Spleen (tissue), 11 donors: ENCODE measurements at regions not wholly inside any gene's neighbourhood (a gene's known extent, or its start where the extent isn't known, plus 50 kb on each side); places are given as distances from the start of the nearest gene placed in this dataset.

Source experiments
- DNase-seq: peaks from one replicate; pipeline ENCODE4 v3.0.0-alpha.2; 2020
- H3K27ac ChIP-seq, 8 donors: fragments of 200-600 bp; sonication (generic) in 7 of 8; 1 replicate in 4 of 8; 2 replicates in 4 of 8; pipeline versions ENCODE4 v1.5.0 to v1.8.0; 2016 to 2021; ENCODE audit warnings: inconsistent platforms in 4 of 8, mild to moderate bottlenecking in 4 of 8, moderate library complexity in 1 of 8
- H3K27me3 ChIP-seq, 7 donors: fragments of 200-600 bp; sonication (generic) in 6 of 7; replicated peaks in 1 of 7; 1 replicate in 4 of 7; 2 replicates in 3 of 7; pipeline versions ENCODE4 v1.5.0 to v1.8.0; 2016 to 2021; ENCODE audit warnings: inconsistent platforms in 3 of 7, mild to moderate bottlenecking in 1 of 7
- H3K36me3 ChIP-seq, 6 donors: fragments of 200-600 bp; sonication (generic) in 5 of 6; 1 replicate in 4 of 6; 2 replicates in 2 of 6; pipeline versions ENCODE4 v1.5.0 to v1.8.0; 2016 to 2021; ENCODE audit warnings: inconsistent platforms in 2 of 6
- H3K4me1 ChIP-seq, 6 donors: fragments of 200-600 bp; sonication (generic) in 5 of 6; 1 replicate in 3 of 6; 2 replicates in 3 of 6; pipeline versions ENCODE4 v1.5.0 to v1.8.0; 2016 to 2021; ENCODE audit warnings: inconsistent platforms in 3 of 6
- H3K4me3 ChIP-seq, 8 donors: fragments of 200-600 bp; sonication (generic) in 7 of 8; 1 replicate in 4 of 8; 2 replicates in 4 of 8; pipeline versions ENCODE4 v1.5.0 to v1.8.0; 2016 to 2021; ENCODE audit warnings: inconsistent platforms in 4 of 8, mild to moderate bottlenecking in 4 of 8, moderate library complexity in 2 of 8
- H3K9me3 ChIP-seq, 8 donors: fragments of 200-600 bp; sonication (generic) in 7 of 8; 1 replicate in 4 of 8; 2 replicates in 4 of 8; pipeline versions ENCODE4 v1.5.0 to v1.8.0; 2016 to 2021; ENCODE audit warnings: inconsistent platforms in 4 of 8
- POLR2A ChIP-seq, 3 donors: fragments of 450-650 bp; IDR thresholded peaks; one replicate each; pipeline ENCODE4 v1.5.1; 2017; ENCODE audit warnings: antibody characterized with exemption in 3 of 3, mild to moderate bottlenecking in 1 of 3
- POLR2AphosphoS5 ChIP-seq, 3 donors: sonication (generic); formaldehyde crosslinking; IDR thresholded peaks; one replicate each; pipeline ENCODE4 v1.5.1; 2017; ENCODE audit warnings: antibody characterized with exemption in 3 of 3
- WGBS, 5 donors: extraction: QIAGEN DNeasy Blood & Tissue Kit in 3 of 5; methylation state at CpG; one replicate each; pipeline versions ENCODE4 v1.1.5 to v1.1.7; 2013 to 2018; 5-methylcytosine and 5-hydroxymethylcytosine counted together
- intact Hi-C: fragments of 100-400 bp; cut with DNase I; formaldehyde crosslinking; loops from one replicate; pipeline ENCODE4 v1.15.0; 2023; ENCODE audit warnings: low total_unique reads
- TF ChIP-seq, protein P1 (sequence below), 11 experiments: fragments of 200-600 bp in 7 of 11; fragments of 450-650 bp in 4 of 11; sonication (generic) in 4 of 11; IDR thresholded peaks in 8 of 11; conservative IDR thresholded peaks in 3 of 11; 1 replicate in 7 of 11; 2 replicates in 4 of 11; pipeline versions ENCODE4 v1.4.0 to v1.8.0; 2016 to 2021; ENCODE audit warnings: antibody characterized with exemption in 11 of 11, inconsistent platforms in 4 of 11, mild to moderate bottlenecking in 1 of 11
- donor health status: healthy with polysubstance abuse.
- donor health status: DM: no; HTN: no; CAD: no; lungs with moderate emphysema.
- donor health status: DM: no; HTN: no; CAD: no.
- donor health status: Bipolar disorder and iron deficiency.
- donor health status: healthy.
- donor health status: DM: no; HTN: no; CAD: no.
- donor health status: DM: yes; HTN: yes; CAD: no.

DNA sequence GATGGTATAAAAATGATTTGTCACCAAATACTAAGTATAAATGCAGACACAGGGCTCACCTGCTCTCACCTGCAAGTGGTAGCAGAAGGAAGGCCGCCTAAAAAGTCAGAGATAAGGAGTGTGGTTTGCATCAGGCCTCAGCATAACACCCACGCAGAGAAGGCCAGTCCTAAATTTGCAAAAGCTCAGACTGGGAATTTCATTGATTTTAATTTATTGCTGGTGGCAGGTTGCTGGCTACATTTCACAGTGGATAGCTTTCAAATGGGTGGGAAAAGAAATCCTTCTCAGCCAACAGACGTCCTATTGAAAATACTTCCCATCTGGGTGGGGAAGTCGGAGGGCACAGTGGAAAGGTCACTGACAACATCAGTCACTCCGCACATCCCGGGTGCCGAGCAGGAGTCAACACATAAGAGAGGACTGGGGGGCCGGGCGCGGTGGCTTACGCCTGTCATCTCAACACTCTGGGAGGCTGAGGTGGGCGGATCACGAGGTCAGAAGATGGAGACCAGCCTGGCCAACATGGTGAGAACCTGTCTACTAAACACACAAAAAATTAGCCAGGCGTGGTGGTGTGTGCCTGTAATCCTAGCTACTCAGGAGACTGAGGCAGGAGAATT lies 561.8 kb upstream of the MKI67 start:
- no peak for TF ChIP-seq POLR2A (IDR thresholded peaks at IDR 0.05)
- TF ChIP-seq, protein P1, sequence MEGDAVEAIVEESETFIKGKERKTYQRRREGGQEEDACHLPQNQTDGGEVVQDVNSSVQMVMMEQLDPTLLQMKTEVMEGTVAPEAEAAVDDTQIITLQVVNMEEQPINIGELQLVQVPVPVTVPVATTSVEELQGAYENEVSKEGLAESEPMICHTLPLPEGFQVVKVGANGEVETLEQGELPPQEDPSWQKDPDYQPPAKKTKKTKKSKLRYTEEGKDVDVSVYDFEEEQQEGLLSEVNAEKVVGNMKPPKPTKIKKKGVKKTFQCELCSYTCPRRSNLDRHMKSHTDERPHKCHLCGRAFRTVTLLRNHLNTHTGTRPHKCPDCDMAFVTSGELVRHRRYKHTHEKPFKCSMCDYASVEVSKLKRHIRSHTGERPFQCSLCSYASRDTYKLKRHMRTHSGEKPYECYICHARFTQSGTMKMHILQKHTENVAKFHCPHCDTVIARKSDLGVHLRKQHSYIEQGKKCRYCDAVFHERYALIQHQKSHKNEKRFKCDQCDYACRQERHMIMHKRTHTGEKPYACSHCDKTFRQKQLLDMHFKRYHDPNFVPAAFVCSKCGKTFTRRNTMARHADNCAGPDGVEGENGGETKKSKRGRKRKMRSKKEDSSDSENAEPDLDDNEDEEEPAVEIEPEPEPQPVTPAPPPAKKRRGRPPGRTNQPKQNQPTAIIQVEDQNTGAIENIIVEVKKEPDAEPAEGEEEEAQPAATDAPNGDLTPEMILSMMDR (IDR thresholded peaks at IDR 0.05 in 8 of 11, conservative IDR thresholded peaks at IDR 0.05 in 3 of 11): no peak
- no peak for TF ChIP-seq POLR2AphosphoS5 (IDR thresholded peaks at IDR 0.05)
- WGBS, 5 donors: 81 to 88% (median 83%) methylated on average over 14 of the region's 14 CpGs
- intact Hi-C loops: no loop called here

GRCh38 chr10:128689667-128690066 lies 563.4 kb upstream of the MKI67 start:
- H3K27ac ChIP-seq: no peak overlapping the region
- no peaks in the 10 kb centered on the region for H3K9me3 ChIP-seq
- intact Hi-C loops: no loop called here
- 76 to 86% (median 82%) methylated on average over 5 of the region's 5 CpGs for WGBS, 5 donors
- TF ChIP-seq POLR2AphosphoS5 (IDR thresholded peaks at IDR 0.05) (no peak), POLR2A (IDR thresholded peaks at IDR 0.05) (no peak)
- TF ChIP-seq, protein P1 (IDR thresholded peaks at IDR 0.05 in 8 of 11, conservative IDR thresholded peaks at IDR 0.05 in 3 of 11): no peak
- H3K4me1 ChIP-seq: no peaks in the 10 kb centered on the region
- peaks cover 0 to 28% (median 0%) of the 10 kb centered on the region in 7 donors for H3K27me3 ChIP-seq
- DNase-seq: no peak
- H3K36me3 ChIP-seq: no peaks in the 10 kb centered on the region
- no peak overlapping the region for H3K4me3 ChIP-seq

More for the DNA sequence above, 561.8 kb upstream of the MKI67 start:
- peaks cover 0 to 28% (median 0%) of the 10 kb centered on the region in 7 donors for H3K27me3 ChIP-seq
- no peak for DNase-seq
- H3K4me3 ChIP-seq: no peak overlapping the region
- no peak overlapping the region for H3K27ac ChIP-seq
- no peaks in the 10 kb centered on the region for H3K36me3 ChIP-seq
- no peaks in the 10 kb centered on the region for H3K4me1 ChIP-seq
- H3K9me3 ChIP-seq: no peaks in the 10 kb centered on the region

- no peak overlapping the region for H3K27ac ChIP-seq
- intact Hi-C loops: no loop called here
- WGBS, 5 donors: 62 to 67% (median 66%) methylated on average over 11 of the region's 11 CpGs
- no peak for DNase-seq
- no peaks in the 10 kb centered on the region for H3K4me1 ChIP-seq
- H3K4me3 ChIP-seq: no peak overlapping the region
- H3K36me3 ChIP-seq: no peaks in the 10 kb centered on the region
- H3K27me3 ChIP-seq: peaks cover 0 to 38% (median 0%) of the 10 kb centered on the region in 7 donors
- no peaks in the 10 kb centered on the region for H3K9me3 ChIP-seq
- TF ChIP-seq POLR2AphosphoS5 (IDR thresholded peaks at IDR 0.05): no peak
- TF ChIP-seq, protein P1 (IDR thresholded peaks at IDR 0.05 in 8 of 11, conservative IDR thresholded peaks at IDR 0.05 in 3 of 11): no peak
- no peak for TF ChIP-seq POLR2A (IDR thresholded peaks at IDR 0.05)
These were observed 567.4 kb upstream of the MKI67 start for GRCh38 chr10:128693493-128694131.

- no peaks in the 10 kb centered on the region for H3K36me3 ChIP-seq
- H3K9me3 ChIP-seq: no peaks in the 10 kb centered on the region
- H3K4me3 ChIP-seq: no peak overlapping the region
- no peak for DNase-seq
- H3K4me1 ChIP-seq: no peaks in the 10 kb centered on the region
- H3K27ac ChIP-seq: no peak overlapping the region
- TF ChIP-seq POLR2AphosphoS5 (IDR thresholded peaks at IDR 0.05): no peak
- TF ChIP-seq, protein P1 (IDR thresholded peaks at IDR 0.05 in 8 of 11, conservative IDR thresholded peaks at IDR 0.05 in 3 of 11): no peak
- no peak for TF ChIP-seq POLR2A (IDR thresholded peaks at IDR 0.05)
- peaks cover 0 to 38% (median 0%) of the 10 kb centered on the region in 7 donors for H3K27me3 ChIP-seq
- intact Hi-C loops: no loop called here
- WGBS, 5 donors: 89 to 93% (median 90%) methylated on average over 24 of the region's 24 CpGs
These were observed 568.1 kb upstream of the MKI67 start for GRCh38 chr10:128694168-128694850.
